NCI-H82 treated with DMSO at 0.1 percent for 48 hours (cell line): ENCODE measurements at regions not wholly inside any gene's neighbourhood (a gene's known extent, or its start where the extent isn't known, plus 50 kb on each side); places are given as distances from the start of the nearest gene placed in this dataset.

Experiments used
- DNase-seq: peaks from one replicate; lab custom pipeline; 2025; ENCODE audit not compliant: unreplicated experiment; lab: John Stamatoyannopoulos, UW

DNA sequence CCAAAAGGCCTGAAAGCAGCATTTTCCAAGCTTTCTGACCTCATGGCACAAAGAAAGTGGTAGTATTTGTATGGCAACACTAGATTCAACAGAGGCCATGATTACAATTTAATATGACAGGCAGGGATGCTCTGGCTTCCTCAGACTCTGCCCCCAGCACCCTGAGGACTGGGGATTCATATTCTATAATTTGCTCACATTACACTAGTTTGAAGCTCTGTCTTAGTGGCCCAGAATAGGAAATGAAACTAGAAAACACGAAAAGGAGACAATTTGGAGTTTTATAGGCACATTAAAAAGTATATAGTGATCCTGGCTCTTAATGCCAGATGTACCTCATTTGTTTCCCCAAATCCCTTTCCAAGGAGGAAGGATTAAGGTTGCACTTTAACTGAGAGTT lies 173.0 kb upstream of the STK17B start:
- no peak for DNase-seq

DNA sequence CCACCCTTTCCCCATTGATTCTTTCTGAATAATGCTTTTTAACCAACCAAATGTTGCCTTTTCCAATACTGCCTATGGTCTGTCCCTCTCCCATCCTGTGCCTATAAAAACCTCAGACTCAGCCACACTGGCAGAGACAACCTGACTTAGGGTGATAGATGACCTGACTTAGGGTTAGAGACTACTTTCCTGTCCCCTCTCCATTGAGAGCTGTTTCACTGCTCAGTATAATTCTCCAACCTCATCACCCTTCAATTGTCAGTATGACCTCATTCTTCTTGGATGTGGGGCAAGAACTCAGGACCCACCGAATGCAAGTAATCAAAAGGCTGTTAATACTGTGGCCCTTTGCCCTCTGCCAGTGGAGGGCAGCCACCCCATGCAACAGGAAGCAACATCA lies 182.3 kb upstream of the STK17B start:
- no peak for DNase-seq

DNA sequence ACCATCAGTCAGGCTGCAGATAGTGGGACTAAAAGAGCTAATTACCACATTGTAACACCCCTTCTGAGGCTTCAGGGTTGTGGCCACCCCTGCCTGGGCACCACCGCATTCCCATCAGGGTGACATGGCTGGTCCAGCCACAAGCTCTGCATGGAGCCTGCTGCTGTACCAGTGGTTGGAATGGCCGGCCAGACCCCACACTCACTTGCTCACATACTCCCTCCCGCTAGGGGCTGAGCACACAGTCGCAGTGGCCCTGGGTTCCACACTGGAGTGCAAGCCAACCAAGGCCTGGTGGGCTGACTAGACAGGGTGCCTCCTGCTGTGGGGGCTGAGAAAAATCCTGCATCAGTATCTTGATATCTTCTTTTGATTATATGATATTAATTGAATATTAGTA lies 182.8 kb upstream of the STK17B start:
- no peak for DNase-seq

DNA sequence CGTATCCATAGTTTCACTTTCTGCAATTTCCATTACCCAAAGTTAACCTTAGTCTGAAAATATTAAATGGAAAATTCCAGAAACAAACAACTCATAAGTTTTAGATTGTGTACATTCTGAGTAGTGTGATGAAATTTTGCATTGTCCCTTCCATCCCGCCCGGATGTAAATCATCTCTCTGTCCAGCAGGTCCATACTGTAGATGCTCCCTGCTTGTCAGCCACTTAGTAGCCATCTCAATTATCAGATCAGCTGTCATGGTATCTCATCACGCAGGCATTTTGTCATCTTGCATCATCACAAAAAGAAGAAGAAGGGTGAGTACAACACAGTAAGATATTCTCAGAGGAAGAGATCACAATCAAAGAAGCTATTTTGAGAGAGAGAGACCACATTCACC lies 185.0 kb upstream of the STK17B start:
- no peak for DNase-seq

DNA sequence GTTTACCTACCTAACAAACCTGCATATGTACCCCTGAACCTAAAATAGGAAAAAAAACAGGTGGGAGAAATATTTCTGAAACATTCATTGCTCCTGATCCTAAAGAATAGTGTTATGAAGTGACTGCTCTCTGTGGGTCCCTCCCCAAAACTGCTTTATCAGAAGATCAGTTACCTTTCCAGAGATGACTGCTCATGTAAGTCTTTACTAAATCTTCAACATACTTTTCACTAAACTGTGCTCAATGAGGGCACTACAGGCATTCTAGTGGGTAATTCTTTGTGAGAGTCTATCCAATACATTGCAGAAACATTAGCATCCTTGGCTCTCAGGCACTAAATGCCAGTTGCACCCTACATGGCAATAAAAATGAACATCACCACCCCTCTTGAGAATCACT lies 189.3 kb upstream of the STK17B start:
- DNase-seq = no peak

DNA sequence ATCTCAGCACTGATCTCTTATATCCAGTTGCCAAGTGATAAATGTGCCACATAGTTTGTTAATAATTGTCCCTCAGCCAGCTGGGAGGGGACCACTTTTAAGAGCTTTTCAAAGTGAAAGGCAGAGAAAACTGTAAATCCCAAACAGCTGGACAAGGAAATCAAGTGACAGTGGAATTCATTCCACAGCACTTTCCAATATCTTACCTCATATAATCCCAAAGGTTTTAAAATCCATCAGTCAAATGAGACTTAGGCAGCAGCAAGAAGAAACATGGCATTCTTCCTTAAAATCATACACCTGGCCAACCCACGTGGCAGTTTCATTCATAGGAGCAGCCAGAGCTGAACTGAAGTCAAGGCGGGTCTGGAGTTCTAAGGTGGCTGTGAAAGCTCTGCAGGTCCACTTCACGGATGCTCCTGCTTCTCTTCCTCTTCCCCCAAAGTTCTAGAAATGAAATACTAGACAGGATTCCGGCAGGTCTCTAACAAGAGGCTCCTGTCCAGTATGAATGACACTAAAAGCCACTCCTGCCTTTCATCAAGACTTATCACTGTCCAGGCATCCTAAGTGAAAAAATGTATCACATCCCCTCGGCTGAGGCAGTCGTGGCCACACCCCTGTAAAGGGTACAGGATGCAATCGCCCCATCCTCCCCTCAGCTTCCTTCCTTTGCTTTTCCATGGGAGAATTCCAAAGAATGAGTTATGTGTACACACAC lies 190.4 kb upstream of the STK17B start:
- no peak for DNase-seq

DNA sequence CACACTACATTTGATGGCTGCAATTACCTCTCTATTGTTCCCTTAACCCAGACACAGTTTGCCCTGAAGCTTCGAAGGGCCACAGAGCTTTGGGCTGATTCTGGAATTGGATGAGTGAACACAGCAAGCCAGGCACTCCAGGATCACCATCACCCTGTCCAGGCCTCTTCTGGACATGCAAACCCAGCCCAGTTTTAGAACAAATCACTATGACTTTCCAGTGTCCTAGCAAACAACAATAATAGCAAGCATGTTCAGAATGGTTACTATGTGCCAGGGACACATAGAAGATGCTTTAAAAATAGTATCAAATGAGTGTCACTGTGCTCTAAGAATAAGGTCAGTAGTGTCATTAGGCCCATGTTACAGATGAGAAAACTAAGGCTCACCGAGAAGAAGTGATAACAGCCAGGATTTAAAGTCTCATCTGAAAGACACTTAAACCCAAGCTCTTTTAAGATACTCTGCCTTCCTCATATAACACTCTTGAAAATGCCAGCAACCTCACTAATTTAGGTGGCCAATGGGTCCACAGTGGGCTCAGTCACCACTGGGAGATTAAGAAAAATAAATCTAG lies 191.7 kb upstream of the STK17B start:
- DNase-seq = no peak

DNA sequence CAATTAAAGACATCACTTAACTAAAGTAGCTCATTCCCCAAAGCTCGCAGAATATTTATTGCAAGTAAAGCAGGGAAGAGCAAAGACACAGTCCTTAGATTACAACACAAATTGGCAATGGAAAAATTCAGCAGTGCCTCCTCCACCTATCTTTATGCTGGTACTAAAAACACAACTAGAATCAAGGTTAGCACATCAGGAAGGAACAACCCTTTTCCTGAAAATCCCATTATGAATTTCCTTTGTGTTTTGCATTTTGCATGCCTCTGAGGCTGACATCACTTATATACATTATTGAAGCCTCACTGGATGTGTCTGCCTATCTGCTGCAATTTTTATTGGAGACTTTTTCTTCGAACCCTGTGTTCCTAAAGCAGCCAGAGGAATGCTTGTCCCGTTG lies 193.8 kb upstream of the STK17B start:
- DNase-seq = no peak

DNA sequence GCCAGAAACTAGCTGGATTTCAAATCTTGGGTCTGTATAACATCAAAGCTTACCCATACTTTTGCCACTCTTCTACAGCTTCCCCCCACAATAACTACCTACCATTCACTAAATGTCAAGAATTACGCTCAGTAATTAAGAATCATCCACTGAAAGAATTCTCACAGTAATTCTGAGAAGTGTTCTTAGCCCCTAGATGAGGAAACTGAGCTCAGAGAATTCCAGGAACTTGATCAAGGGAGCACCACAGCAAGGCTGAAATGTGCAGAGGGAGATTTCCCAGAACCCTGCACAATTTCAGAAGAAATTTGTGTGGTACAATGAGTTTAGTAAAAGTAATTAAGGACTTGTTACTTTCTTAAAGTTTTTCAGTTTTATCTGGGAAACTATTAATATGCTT lies 194.5 kb upstream of the STK17B start:
- no peak for DNase-seq

DNA sequence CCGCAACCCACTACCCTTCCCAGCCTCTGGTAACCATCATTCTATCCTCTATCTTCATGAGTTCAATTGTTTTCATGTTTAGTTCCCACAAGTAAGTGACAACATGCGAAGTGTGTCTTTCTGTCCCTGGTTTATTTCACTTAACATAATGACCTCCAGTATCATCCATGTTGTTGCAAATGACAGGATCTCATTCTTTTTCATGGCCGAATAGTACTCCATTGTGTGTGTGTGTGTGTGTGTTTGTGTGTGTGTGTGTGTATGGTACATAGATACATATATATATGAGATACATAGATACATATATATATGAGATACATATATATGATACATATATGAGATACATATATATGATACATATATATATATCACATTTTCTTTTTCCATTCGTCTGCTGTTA lies 196.3 kb upstream of the STK17B start:
- no peak for DNase-seq

DNA sequence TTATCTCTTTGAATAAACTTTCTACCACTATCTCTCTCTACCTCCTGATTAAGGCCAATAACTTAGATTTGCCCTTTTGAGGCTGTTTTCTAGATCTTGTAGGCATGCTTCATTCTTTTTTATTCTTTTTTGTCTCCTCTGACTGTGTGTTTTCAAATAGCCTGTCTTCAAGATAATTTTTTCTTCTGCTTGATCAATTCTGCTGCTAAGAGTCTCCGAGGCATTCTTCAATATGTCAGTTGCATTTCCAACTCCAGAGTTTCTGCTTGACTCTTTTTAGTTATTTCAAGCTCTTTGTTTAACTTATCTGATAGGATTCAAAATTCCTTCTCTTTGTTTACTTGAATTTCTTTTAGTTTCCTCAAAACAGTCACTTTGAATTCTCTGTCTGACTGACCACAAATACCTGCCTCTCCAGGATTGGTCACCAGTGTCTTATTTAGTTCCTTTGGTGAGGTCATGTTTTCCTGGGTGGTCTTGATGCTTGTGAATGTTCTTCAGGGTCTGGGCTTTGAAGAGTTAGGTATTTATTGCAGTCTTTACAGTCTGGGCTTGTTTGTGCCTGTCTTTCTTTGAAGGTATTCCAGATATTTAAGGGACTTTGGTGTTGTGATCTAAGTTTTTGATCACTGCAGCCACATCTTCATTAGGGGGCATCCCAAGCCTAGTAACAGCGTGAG lies 197.3 kb upstream of the STK17B start:
- DNase-seq = no peak

DNA sequence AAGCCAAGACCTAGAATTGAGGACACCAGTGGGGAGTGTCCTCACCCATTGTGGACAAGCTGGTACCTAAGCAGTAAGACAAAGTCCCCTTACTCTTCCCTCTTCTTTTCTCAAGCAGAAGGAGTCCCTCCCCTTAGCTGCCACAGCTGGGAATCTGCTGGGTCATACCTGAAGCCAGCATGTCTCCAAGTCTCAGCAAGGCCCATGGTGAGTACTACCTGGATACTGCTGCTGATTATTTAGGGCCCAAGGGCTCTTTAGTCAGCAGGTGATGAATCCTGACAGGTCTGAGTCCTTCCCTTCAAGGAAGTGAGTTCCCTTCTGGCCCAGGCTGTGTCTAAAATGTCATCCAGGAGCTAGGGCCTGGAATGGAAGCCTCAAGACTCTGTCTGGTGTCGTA lies 198.6 kb upstream of the STK17B start:
- no peak for DNase-seq

DNA sequence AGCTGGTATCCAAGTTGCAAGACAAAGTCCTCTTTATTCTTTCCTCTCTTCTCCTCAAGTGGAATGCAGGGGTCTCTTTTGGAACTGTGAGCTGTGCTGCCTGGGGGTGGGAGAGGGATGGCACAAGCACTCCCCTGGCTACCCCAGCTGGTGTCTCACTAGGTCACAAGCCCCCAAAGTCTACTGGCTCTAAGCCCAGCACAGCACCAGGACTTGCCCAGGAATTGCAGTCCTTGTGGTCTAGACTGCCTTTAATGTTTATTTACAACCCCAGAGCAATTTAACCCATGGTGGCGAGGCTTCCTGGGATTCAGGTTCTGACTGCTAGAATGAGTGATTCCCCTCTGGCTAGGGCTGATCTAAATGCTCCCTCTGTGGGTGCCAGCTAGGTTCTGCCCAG lies 199.0 kb upstream of the STK17B start:
- no peak for DNase-seq

DNA sequence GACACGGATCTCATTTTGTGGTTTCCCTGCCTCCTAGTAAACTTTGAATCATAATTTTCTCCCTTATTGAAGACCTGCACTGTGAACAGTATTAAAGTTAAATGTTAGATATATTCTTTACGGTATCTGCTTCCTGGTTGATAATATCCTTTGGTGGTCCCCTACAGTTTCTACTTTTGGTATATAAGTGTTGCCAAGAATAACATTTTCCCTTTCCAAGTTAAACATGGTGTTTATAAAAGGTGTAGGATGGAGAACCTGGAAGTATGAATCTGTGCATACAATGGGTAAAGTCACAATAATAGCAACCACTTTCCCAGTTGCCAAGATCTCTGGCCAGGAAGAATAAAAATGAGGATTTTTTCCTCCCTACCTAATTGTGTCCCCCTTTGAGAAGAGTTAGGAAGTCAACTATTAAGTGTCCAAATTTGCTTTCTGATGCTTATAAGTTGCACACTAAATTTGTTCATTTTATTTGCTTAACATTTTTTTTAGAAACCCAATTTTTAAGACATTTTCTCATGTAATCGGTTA lies 201.0 kb upstream of the STK17B start:
- no peak for DNase-seq

DNA sequence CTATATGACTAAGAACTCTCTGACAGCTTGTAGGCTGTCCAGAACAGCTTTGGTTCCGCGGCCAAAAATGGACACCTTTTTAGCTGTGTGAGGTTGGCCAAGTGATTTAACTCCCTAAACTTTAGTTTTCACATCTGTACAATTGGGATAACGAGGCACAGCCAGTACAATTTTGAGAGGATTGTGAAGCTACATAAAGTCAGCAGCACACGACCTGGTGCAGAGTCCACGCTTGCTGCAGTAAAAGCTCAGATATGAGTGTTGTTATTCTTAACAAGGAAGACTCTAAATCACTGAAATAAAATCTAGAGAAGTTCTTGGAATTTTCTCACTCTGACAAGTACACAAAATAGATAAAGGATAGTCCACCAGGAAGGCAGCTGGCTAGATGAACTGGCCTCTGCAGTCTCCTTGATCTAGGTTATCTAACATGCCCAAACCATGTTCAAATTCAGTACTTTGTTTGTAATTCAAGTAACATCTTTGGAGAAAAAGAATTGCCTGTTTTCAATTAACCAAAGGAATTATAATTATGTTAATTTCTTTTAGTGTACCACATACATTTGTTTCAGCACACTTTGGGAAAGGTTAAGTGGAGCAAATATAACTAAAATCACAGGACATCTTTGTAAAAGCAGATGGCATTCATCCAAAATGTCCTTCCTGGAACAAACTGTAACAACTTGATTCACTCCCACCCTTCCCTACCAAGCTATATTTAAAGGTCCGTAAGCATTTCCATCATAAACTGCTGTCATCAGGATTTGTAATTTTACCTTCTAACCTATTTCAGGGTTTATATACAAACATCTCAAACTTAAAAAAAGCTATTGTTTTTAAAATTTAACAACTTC lies 201.7 kb upstream of the STK17B start:
- no peak for DNase-seq

DNA sequence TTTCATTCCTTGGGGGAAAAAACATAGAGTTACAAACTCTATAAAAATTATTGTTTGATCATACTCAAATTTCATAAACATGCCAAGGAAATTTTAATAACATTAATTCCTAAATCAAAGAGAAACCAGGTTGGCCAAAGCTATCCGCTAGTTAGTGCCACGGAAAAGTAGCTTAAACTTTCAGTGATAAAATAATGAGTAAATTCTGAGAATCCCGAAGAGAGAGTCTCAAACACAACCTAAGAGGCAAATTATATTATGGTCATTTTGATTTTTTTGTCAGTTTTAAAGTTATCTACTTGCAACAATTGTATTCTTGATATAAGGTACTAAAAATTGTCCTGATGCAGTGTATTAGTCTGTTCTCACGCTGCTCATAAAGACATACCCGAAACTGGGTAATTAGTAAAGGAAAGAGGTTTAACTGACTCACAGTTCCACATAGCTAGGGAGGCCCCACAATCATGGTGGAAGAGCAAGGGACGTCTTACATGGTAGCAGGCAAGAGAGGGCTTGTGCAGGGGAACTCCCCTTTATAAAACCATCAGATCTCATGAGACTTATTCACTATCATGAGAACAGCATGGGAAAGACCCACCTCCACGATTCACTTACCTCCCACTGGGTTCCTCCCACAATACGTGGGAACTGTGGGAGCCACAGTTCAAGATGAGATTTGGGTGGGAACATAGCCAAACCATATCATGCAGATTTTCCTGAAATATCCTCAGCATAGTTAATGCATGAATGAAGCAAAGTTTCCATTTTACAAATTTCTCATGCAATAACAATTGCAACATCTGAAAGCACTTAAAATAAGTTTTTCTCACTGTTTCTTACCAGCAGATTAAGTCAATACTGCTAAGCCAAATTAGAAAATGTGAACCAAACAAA lies 205.9 kb upstream of the STK17B start:
- no peak for DNase-seq

DNA sequence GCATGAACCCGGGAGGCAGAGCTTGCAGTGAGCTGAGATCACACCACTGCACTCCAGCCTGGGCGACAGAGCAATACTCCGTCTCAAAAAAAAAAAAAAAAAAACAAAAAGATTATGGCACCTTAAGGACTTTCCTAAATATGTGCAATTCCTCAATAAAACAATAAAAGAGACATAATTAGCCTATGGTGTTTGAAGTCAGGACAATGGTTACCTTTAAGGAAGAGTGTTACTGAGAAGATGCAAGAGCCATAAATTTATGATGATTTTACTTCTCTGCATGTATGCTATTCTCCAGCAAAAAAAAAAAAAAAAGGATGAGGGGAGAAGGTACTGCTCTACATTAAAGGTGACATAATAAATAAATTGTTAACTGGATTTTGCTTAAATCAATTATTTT lies 208.2 kb upstream of the STK17B start:
- DNase-seq = no peak

DNA sequence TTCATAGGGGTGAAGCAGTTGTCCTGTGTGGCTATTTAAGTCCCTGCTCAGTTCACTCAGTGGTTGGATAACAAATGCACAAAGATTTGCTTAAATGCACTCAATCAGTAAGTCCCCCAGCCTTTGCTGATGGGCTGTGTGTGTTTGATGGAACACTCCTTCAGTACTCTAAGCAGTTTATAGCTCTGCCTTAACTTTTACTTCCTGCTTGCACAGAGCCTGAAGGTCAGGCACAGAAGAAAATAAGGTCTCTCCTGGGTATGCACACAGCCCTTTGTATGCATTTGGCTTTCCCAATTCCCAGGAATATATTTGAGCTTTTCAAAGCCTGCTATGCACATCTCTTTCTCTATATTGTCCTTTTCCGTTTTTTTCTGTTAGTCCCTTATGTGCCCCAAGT lies 208.7 kb upstream of the STK17B start:
- DNase-seq = no peak

DNA sequence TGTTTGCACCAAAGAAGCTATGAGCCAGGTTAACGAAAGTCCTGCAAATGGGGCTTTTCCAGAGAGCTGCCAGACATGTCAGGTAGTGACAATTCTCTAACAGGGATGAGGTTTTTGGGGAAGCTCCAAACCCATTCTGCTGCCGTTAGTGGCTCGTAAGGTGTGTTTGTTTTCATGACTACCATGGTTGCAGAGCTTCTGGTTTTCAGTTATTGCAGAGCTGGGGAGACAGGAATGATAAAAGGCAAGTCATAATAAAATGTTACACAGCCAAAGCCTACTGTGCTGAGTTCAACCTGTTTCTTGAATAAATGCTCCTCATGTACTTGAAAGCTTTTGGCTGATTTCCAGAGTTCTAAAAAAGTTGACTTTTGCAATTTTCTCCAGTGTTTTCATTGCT lies 209.2 kb upstream of the STK17B start:
- DNase-seq = no peak

DNA sequence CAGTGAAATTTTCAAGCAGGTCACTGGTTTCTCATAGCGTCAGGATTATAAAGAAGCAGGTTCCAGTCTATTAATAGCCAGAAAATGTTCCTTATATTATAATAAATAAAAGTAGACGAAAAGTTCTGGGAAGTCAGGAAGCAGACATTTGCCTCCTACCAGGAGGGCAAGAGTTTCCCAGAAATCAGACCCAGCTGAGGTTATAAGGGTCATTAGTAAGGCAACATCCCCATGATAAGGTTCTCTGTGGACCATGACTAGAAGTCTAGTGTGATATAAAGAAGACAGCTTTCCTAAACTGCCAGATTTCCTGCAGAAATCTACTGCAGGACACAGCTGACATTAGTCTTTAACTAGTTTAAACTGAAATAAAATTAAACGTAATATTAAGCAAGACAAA lies 210.1 kb upstream of the STK17B start:
- DNase-seq = no peak

DNA sequence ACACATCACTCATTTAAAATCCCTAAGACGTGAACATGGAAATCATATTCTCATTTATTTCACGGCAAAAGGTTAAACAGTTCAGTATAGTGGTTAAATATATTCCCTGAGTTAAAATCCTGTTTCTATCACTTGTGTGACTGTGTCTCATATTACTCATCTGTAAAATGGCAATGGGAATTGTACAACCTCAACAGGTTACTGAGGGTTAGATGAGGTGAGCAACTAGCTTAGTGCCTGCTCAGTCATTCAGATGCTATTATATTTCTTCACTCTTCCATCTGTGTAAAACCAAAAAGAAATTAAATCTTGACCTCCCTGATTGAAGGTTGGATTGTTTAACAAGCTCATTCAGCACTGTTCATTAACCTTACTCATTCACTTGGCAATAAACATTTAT lies 212.4 kb upstream of the STK17B start:
- DNase-seq = no peak
